HEK293T (cell line): ENCODE measurements at regions not wholly inside any gene's neighbourhood (a gene's known extent, or its start where the extent isn't known, plus 50 kb on each side); places are given as distances from the start of the nearest gene placed in this dataset.

Source experiments
- CTCF ChIA-PET: fragments of 350-600 bp; formaldehyde crosslinking; extraction: SDS; loops from one replicate; lab custom pipeline; 2021; ENCODE audit warnings: antibody characterized with exemption, inconsistent platforms; lab: Yijun Ruan, JAX
- POLR2A ChIA-PET: fragments of 350-600 bp; formaldehyde crosslinking; extraction: SDS; loops from one replicate; lab custom pipeline; 2020; ENCODE audit warnings: antibody characterized with exemption, inconsistent platforms; lab: Yijun Ruan, JAX
- DNase-seq: peaks from one replicate; pipeline ENCODE4 v3.0.0; 2012; ENCODE audit warnings: mixed read lengths; ENCODE audit errors: extremely low spot score
- ARNT ChIP-seq: fragments of 450-650 bp; IDR thresholded peaks from 2 replicates; pipeline ENCODE4 v1.6.1; 2017; ENCODE audit warnings: mild to moderate bottlenecking
- BHLHE40 ChIP-seq: fragments of 450-650 bp; IDR thresholded peaks from 2 replicates; pipeline ENCODE4 v1.6.1; 2016; ENCODE audit warnings: mild to moderate bottlenecking, moderate library complexity, borderline replicate concordance
- CTBP1 ChIP-seq: fragments of 450-650 bp; IDR thresholded peaks from 2 replicates; pipeline ENCODE4 v1.6.1; 2016; ENCODE audit warnings: borderline replicate concordance
- ELF4 ChIP-seq: fragments of 450-650 bp; IDR thresholded peaks from 2 replicates; pipeline ENCODE4 v1.6.1; 2017; ENCODE audit warnings: antibody characterized with exemption
- FOXA1 ChIP-seq: fragments of 450-650 bp; IDR thresholded peaks from 2 replicates; pipeline ENCODE4 v1.6.1; 2016; ENCODE audit warnings: mild to moderate bottlenecking
- FOXK2 ChIP-seq: fragments of 450-650 bp; IDR thresholded peaks from 2 replicates; pipeline ENCODE4 v1.6.1; 2016; ENCODE audit warnings: mild to moderate bottlenecking
- FOXM1 ChIP-seq: fragments of 450-650 bp; IDR thresholded peaks from 2 replicates; pipeline ENCODE4 v1.6.1; 2017; ENCODE audit warnings: mild to moderate bottlenecking, borderline replicate concordance
- HDGF ChIP-seq: fragments of 450-650 bp; IDR thresholded peaks from 2 replicates; pipeline ENCODE4 v1.6.1; 2017; ENCODE audit warnings: antibody characterized with exemption, borderline replicate concordance
- L3MBTL2 ChIP-seq: fragments of 450-650 bp; conservative IDR thresholded peaks from 2 replicates; pipeline ENCODE4 v1.6.1; 2016; ENCODE audit warnings: mild to moderate bottlenecking
- LEF1 ChIP-seq: fragments of 450-650 bp; IDR thresholded peaks from 2 replicates; pipeline ENCODE4 v1.6.1; 2017; ENCODE audit warnings: mild to moderate bottlenecking, borderline replicate concordance
- NFRKB ChIP-seq: fragments of 450-650 bp; IDR thresholded peaks from 2 replicates; pipeline ENCODE4 v1.6.1; 2016; ENCODE audit warnings: mild to moderate bottlenecking, moderate library complexity
- PKNOX1 ChIP-seq: fragments of 450-650 bp; IDR thresholded peaks from 2 replicates; pipeline ENCODE4 v1.6.1; 2016
- SP1 ChIP-seq: fragments of 450-650 bp; IDR thresholded peaks from 2 replicates; pipeline ENCODE4 v1.6.1; 2017
- SUZ12 ChIP-seq: fragments of 450-650 bp; IDR thresholded peaks from 2 replicates; pipeline ENCODE4 v1.6.1; 2016; ENCODE audit warnings: mild to moderate bottlenecking
- TARDBP ChIP-seq: fragments of 450-650 bp; IDR thresholded peaks from 2 replicates; pipeline ENCODE4 v1.6.1; 2016
- ZNF384 ChIP-seq: fragments of 450-650 bp; IDR thresholded peaks from 2 replicates; pipeline ENCODE4 v1.6.1; 2016

- no peak for TF ChIP-seq PKNOX1
- TF ChIP-seq HDGF = no peak
- no peak for TF ChIP-seq LEF1
- TF ChIP-seq L3MBTL2 = no peak
- TF ChIP-seq ZNF384 = no peak
- TF ChIP-seq NFRKB = no peak
- TF ChIP-seq FOXM1 = no peak
- no peak for TF ChIP-seq ELF4
- TF ChIP-seq ARNT = no peak
- TF ChIP-seq SP1 = no peak
- TF ChIP-seq CTBP1 = no peak
- TF ChIP-seq SUZ12 = no peak
- no peak for TF ChIP-seq BHLHE40
- no peak for TF ChIP-seq FOXK2
- TF ChIP-seq TARDBP = no peak
- no peak for TF ChIP-seq FOXA1
- ChIA-PET CTCF (no interaction called here), POLR2A (no interaction called here)
- DNase-seq = no peak
Observed at GRCh38 chrX:65921363-65921762, 118.5 kb downstream of the VSIG4 start.

GRCh38 chrX:65920620-65921019, 119.3 kb downstream of the VSIG4 start:
- no peak for DNase-seq

GRCh38 chrX:65910899-65911298, 129.0 kb downstream of the VSIG4 start:
- CTCF ChIA-PET = no interaction called here
- TF ChIP-seq ELF4 (no peak), CTBP1 (no peak), FOXM1 (no peak), LEF1 (no peak), SUZ12 (no peak), BHLHE40 (no peak), FOXK2 (no peak), TARDBP (no peak), ARNT (no peak), PKNOX1 (no peak), L3MBTL2 (no peak), FOXA1 (no peak), NFRKB (no peak), HDGF (no peak), ZNF384 (no peak), SP1 (no peak)
- no peak for DNase-seq
- POLR2A ChIA-PET = no interaction called here

More at GRCh38 chrX:65920620-65921019, 119.3 kb downstream of the VSIG4 start:
- ChIA-PET CTCF (no interaction called here), POLR2A (no interaction called here)
- TF ChIP-seq FOXM1 (no peak), BHLHE40 (no peak), HDGF (no peak), TARDBP (no peak), ARNT (no peak), PKNOX1 (no peak), L3MBTL2 (no peak), NFRKB (no peak), ELF4 (no peak), CTBP1 (no peak), SP1 (no peak), FOXK2 (no peak), SUZ12 (no peak)

GRCh38 chrX:65903750-65904149, 136.1 kb downstream of the VSIG4 start:
- ChIA-PET CTCF (no interaction called here), POLR2A (no interaction called here)
- DNase-seq = no peak
- TF ChIP-seq SP1 (no peak), PKNOX1 (no peak), TARDBP (no peak), ARNT (no peak), ZNF384 (no peak), FOXA1 (no peak), HDGF (no peak), FOXM1 (no peak), ELF4 (no peak), NFRKB (no peak), BHLHE40 (no peak), CTBP1 (no peak), LEF1 (no peak), SUZ12 (no peak), FOXK2 (no peak), L3MBTL2 (no peak)

GRCh38 chrX:65902011-65902410, 137.9 kb downstream of the VSIG4 start:
- POLR2A ChIA-PET = no interaction called here
- TF ChIP-seq TARDBP (no peak), SP1 (no peak), SUZ12 (no peak), ZNF384 (no peak)
- CTCF ChIA-PET = no interaction called here
- DNase-seq = no peak
